ENCODE measurements at regions not wholly inside any gene's neighbourhood (a gene's known extent, or its start where the extent isn't known, plus 50 kb on each side); places are given as distances from the start of the nearest gene placed in this dataset.
"Not testable (repeated sequence)": the region's sequence is repeated elsewhere in the genome, so short reads cannot be mapped to it uniquely, and the experiment has no call there.

- BruUV-seq (replicated peaks): no TSS peak
- H3F3A ChIP-seq (ENCODE audit: insufficient read depth, low read depth): no peaks in the 10 kb centered on the region
- H4K20me1 ChIP-seq (ENCODE audit: insufficient read depth): no peaks in the 10 kb centered on the region
- no peaks in the 10 kb centered on the region for H3K36me3 ChIP-seq (ENCODE audit: low read depth)
- no peaks in the 10 kb centered on the region for H3K27me3 ChIP-seq (ENCODE audit: insufficient read depth, low read depth)
- H2AFZ ChIP-seq: no peak overlapping the region
- intact Hi-C loops (cut with micrococcal nuclease; ENCODE audit: unreplicated experiment): no loop called here
- H3K4me1 ChIP-seq (replicated peaks; ENCODE audit: insufficient read depth): no peaks in the 10 kb centered on the region
- no peaks in the 10 kb centered on the region for H3K79me2 ChIP-seq (ENCODE audit: low read depth)
- CTCF ChIA-PET: no interaction called here
- H3K9me3 ChIP-seq (ENCODE audit: insufficient read depth, low read depth): no peaks in the 10 kb centered on the region
- DNase-seq: no peak
- TF ChIP-seq EZH2 (IDR thresholded peaks at IDR 0.05; ENCODE audit: low read depth): no peak
- TF ChIP-seq CTCF (conservative IDR thresholded peaks at IDR 0.05): no peak
- no peak overlapping the region for H3K4me3 ChIP-seq
- POLR2A ChIA-PET (ENCODE audit: unreplicated experiment): no interaction called here
- H3K4me2 ChIP-seq: no peak overlapping the region
- no peak overlapping the region for H3K27ac ChIP-seq
- H3K9me2 ChIP-seq (ENCODE audit: insufficient read depth): no peaks in the 10 kb centered on the region
Measured at GRCh38 chr4:91851456-91851855, 452.3 kb upstream of the GRID2 start.

GRCh38 chr4:91887926-91888325 lies 415.8 kb upstream of the GRID2 start:
- DNase-seq: no peak
- CTCF ChIA-PET: no interaction called here
- Histone ChIP-seq H2AFZ (no peak overlapping the region), H3K36me3 (ENCODE audit: low read depth) (no peaks in the 10 kb centered on the region), H3K4me1 (replicated peaks; ENCODE audit: insufficient read depth) (no peaks in the 10 kb centered on the region), H3F3A (ENCODE audit: insufficient read depth, low read depth) (no peaks in the 10 kb centered on the region), H3K79me2 (ENCODE audit: low read depth) (no peaks in the 10 kb centered on the region), H3K4me3 (no peak overlapping the region), H3K4me2 (no peak overlapping the region), H4K20me1 (ENCODE audit: insufficient read depth) (no peaks in the 10 kb centered on the region), H3K9me2 (ENCODE audit: insufficient read depth) (no peaks in the 10 kb centered on the region), H3K27ac (no peak overlapping the region), H3K27me3 (ENCODE audit: insufficient read depth, low read depth) (no peaks in the 10 kb centered on the region), H3K9me3 (ENCODE audit: insufficient read depth, low read depth) (no peaks in the 10 kb centered on the region)
- TF ChIP-seq CTCF (conservative IDR thresholded peaks at IDR 0.05): no peak
- TF ChIP-seq EZH2 (IDR thresholded peaks at IDR 0.05; ENCODE audit: low read depth): no peak
- BruUV-seq (replicated peaks): no TSS peak
- POLR2A ChIA-PET (ENCODE audit: unreplicated experiment): no interaction called here
- intact Hi-C loops (cut with micrococcal nuclease; ENCODE audit: unreplicated experiment): no loop called here

GRCh38 chr4:91891217-91891616 lies 412.5 kb upstream of the GRID2 start:
- CTCF ChIA-PET; H3F3A ChIP-seq (ENCODE audit: insufficient read depth, low read depth); H3K9me3 ChIP-seq (ENCODE audit: insufficient read depth, low read depth); H3K9me2 ChIP-seq (ENCODE audit: insufficient read depth); H3K27me3 ChIP-seq (ENCODE audit: insufficient read depth, low read depth); H3K36me3 ChIP-seq (ENCODE audit: low read depth); H3K4me2 ChIP-seq; intact Hi-C loops (cut with micrococcal nuclease; ENCODE audit: unreplicated experiment); H3K27ac ChIP-seq; POLR2A ChIA-PET (ENCODE audit: unreplicated experiment); H3K4me3 ChIP-seq; H4K20me1 ChIP-seq (ENCODE audit: insufficient read depth); H3K79me2 ChIP-seq (ENCODE audit: low read depth); DNase-seq; BruUV-seq (replicated peaks); H3K4me1 ChIP-seq (replicated peaks; ENCODE audit: insufficient read depth); H2AFZ ChIP-seq: not testable (repeated sequence)

GRCh38 chr4:91894006-91894405 lies 409.8 kb upstream of the GRID2 start:
- CTCF ChIA-PET: no interaction called here
- BruUV-seq (replicated peaks): no TSS peak
- TF ChIP-seq CTCF (conservative IDR thresholded peaks at IDR 0.05) (no peak), EZH2 (IDR thresholded peaks at IDR 0.05; ENCODE audit: low read depth) (no peak)

More at GRCh38 chr4:91894006-91894405, 409.8 kb upstream of the GRID2 start:
- no peaks in the 10 kb centered on the region for H3K36me3 ChIP-seq (ENCODE audit: low read depth)
- no peak overlapping the region for H3K27ac ChIP-seq
- H3K27me3 ChIP-seq (ENCODE audit: insufficient read depth, low read depth): no peaks in the 10 kb centered on the region
- no peaks in the 10 kb centered on the region for H3K4me1 ChIP-seq (replicated peaks; ENCODE audit: insufficient read depth)
- POLR2A ChIA-PET (ENCODE audit: unreplicated experiment): no interaction called here
- H3F3A ChIP-seq (ENCODE audit: insufficient read depth, low read depth): no peaks in the 10 kb centered on the region
- no peaks in the 10 kb centered on the region for H3K79me2 ChIP-seq (ENCODE audit: low read depth)
- H4K20me1 ChIP-seq (ENCODE audit: insufficient read depth): no peaks in the 10 kb centered on the region
- H3K4me2 ChIP-seq: no peak overlapping the region
- no peak overlapping the region for H3K4me3 ChIP-seq
- no peak for DNase-seq
- intact Hi-C loops (cut with micrococcal nuclease; ENCODE audit: unreplicated experiment): no loop called here
- H2AFZ ChIP-seq: no peak overlapping the region
- H3K9me2 ChIP-seq (ENCODE audit: insufficient read depth): no peaks in the 10 kb centered on the region
- no peaks in the 10 kb centered on the region for H3K9me3 ChIP-seq (ENCODE audit: insufficient read depth, low read depth)

All from PC-9 (cell line).